Activated T-helper 1 cell treated with anti-CD3 and anti-CD28 coated beads, Interleukin-12 subunit alpha, Interleukin-12 subunit beta, Interleukin-2, Interleukin-4 antibody, amounts not matched to agents 30 ng/mL and 10 ng/mL and 1 ng/mL, durations not matched to agents 14 hours and 24 hours and 36 hours (primary cell): ENCODE measurements at regions not wholly inside any gene's neighbourhood (a gene's known extent, or its start where the extent isn't known, plus 50 kb on each side); places are given as distances from the start of the nearest gene placed in this dataset.
"Not testable (repeated sequence)": the region's sequence is repeated elsewhere in the genome, so short reads cannot be mapped to it uniquely, and the experiment has no call there.

Source experiments
- DNase-seq: peaks from one replicate; pipeline ENCODE4 v3.0.0; 2021; ENCODE audit warnings: low spot score
- H3K27ac Mint-ChIP-seq: one replicate; pipeline ENCODE4 v1.8.0; 2021; ENCODE audit warnings: mild to moderate bottlenecking, mixed read lengths
- H3K27me3 Mint-ChIP-seq: one replicate; pipeline ENCODE4 v1.8.0; 2022; ENCODE audit warnings: mild to moderate bottlenecking, moderate library complexity, mixed read lengths; ENCODE audit not compliant: insufficient read depth
- H3K36me3 Mint-ChIP-seq: one replicate; pipeline ENCODE4 v1.8.0; 2021; ENCODE audit warnings: low read depth, mixed read lengths
- H3K4me1 Mint-ChIP-seq: one replicate; pipeline ENCODE4 v1.8.0; 2021; ENCODE audit warnings: low read depth, mixed read lengths
- H3K4me3 Mint-ChIP-seq: one replicate; pipeline ENCODE4 v1.8.0; 2021; ENCODE audit warnings: mild to moderate bottlenecking, moderate library complexity, mixed read lengths
- H3K9me3 Mint-ChIP-seq: one replicate; pipeline ENCODE4 v1.8.0; 2021; ENCODE audit warnings: mixed read lengths
- intact Hi-C: fragments of 100-400 bp; cut with micrococcal nuclease; formaldehyde crosslinking; loops from one replicate; pipeline ENCODE4 v1.15.1; 2024

DNA sequence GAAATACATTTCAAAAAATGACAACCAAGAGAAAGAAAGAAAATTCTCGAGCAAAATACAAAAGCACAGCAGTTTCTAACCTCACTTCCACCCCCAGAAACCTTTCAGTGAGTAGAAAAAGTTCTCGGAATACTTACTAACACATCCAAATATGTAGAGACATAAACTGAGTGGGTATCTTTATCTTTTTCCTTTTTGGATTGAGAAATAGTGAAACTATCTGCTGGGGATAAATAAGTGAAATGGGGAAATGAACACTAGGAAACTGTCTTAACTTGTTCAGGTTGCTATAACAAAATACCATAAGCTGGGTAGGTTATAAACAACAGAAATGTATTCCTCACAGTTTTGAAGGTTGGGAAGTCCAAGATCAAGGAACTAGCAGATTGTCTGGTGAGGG lies 72.0 kb downstream of the VCAM1 start:
- no peak overlapping the region for H3K27ac Mint-ChIP-seq
- H3K9me3 Mint-ChIP-seq, result no peaks in the 10 kb centered on the region
- H3K27me3 Mint-ChIP-seq, result peaks cover 16% of the 10 kb centered on the region
- no peak overlapping the region for H3K4me3 Mint-ChIP-seq
- no peaks in the 10 kb centered on the region for H3K4me1 Mint-ChIP-seq
- intact Hi-C loops, result no loop called here
- H3K36me3 Mint-ChIP-seq, result no peaks in the 10 kb centered on the region
- DNase-seq, result no peak

DNA sequence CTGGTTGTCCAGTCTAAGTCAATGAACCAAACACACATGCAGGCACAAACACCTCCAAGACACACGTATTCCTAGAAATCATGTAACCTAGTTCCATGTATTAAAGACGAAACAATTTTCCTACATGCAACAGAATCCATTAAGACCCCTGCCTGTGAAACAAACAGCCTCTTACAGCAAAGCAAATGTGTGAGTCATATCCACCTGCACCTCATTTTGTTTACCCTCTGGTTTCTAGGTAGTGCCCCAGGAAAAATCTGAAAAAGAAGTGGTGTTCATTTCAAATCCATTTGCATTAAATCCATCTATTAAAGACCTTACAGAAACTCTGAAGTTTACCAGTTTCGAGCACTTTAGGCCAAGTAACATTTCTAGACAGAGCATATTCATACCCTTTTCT lies 74.1 kb downstream of the VCAM1 start:
- Mint-ChIP-seq H3K27me3 (peaks cover 12% of the 10 kb centered on the region), H3K36me3 (no peaks in the 10 kb centered on the region), H3K4me3 (no peak overlapping the region), H3K4me1 (no peaks in the 10 kb centered on the region), H3K27ac (no peak overlapping the region), H3K9me3 (no peaks in the 10 kb centered on the region)
- no peak for DNase-seq
- intact Hi-C loops, result no loop called here

DNA sequence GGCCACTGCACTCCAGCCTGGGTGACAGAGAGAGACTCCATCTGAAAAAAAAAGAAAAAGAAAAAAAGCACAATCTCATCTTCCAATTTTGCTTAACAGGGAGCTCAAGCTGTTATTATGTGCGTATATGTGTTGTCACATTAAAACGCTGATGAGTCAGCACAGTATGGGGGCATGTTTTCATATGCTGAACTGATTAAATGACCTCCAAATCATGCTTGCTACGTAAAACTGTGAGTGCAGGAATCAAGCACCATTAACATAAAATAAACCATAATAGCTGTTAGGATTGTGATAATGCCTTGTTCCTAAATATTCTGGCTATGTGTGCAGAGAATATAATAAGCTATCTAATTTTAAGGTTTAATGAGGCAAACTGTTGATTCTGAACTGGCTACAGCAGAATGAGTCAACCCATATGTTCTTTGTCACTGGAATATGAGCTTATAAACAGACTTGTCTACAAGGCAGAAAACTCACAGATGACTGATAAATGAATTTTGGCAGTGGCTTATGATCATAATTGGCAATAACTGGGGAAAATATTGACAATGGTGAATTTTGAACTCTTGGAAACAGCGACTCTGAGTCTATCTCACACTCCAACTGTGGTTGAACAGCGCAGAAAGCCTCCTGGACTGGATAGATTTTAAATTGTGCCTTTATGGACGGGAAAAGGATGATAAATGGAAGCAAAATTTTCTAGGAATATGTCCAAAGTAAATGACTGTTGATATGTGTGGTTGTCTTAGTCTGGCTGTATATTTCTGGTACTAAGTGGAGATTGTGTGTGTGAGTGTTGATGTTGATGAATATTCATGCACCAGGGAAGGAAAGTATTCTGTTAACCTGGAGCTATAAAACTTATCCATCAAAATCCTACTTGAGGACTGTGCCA lies 75.5 kb downstream of the VCAM1 start:
- Mint-ChIP-seq H3K27me3 (peaks cover 10% of the 10 kb centered on the region), H3K36me3 (no peaks in the 10 kb centered on the region), H3K4me3 (no peak overlapping the region), H3K4me1 (no peaks in the 10 kb centered on the region), H3K9me3 (no peaks in the 10 kb centered on the region), H3K27ac (no peak overlapping the region)
- DNase-seq, result no peak
- intact Hi-C loops, result no loop called here

DNA sequence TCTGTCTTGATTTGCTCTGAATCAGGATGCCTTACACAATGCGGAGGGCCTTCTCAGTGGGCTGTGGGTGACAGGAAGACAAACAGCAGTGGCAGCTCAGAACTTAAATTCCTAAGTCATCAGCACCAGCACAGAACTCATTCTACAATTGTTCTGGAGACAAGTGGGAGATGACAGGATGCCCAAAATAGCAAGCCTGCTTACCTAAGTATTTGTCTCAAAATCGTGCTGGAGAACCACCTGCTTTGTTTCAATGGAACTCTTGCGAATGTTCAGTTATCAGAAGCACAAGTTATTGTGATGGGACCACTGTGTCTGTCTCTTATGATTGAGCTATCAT lies 76.1 kb downstream of the VCAM1 start:
- Mint-ChIP-seq H3K9me3 (no peaks in the 10 kb centered on the region), H3K4me1 (no peaks in the 10 kb centered on the region), H3K27me3 (peaks cover 10% of the 10 kb centered on the region), H3K4me3 (no peak overlapping the region), H3K27ac (no peak overlapping the region), H3K36me3 (no peaks in the 10 kb centered on the region)
- intact Hi-C loops, result no loop called here
- no peak for DNase-seq

DNA sequence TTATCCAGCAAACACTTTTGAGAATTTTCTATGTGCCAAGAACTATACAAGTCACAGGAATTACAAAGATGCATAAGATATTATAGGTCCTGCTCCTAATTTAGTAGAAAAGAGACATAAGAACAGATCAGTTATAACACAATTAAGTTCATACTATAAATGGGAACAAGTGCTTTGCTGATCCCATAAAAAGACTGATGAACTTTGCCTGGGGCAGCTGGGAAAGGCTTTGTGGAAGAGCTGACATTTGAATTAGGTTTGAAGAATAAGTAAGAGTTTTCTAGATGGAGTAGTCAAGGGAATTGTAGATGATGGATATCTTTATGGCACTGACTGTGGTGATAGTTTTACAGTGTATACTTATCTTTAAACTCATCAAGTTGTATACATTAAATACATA lies 76.5 kb downstream of the VCAM1 start:
- no peaks in the 10 kb centered on the region for H3K9me3 Mint-ChIP-seq
- intact Hi-C loops, result no loop called here
- no peak overlapping the region for H3K27ac Mint-ChIP-seq
- no peaks in the 10 kb centered on the region for H3K36me3 Mint-ChIP-seq
- H3K4me3 Mint-ChIP-seq, result no peak overlapping the region
- H3K27me3 Mint-ChIP-seq, result peaks cover 10% of the 10 kb centered on the region
- no peaks in the 10 kb centered on the region for H3K4me1 Mint-ChIP-seq
- DNase-seq, result no peak

DNA sequence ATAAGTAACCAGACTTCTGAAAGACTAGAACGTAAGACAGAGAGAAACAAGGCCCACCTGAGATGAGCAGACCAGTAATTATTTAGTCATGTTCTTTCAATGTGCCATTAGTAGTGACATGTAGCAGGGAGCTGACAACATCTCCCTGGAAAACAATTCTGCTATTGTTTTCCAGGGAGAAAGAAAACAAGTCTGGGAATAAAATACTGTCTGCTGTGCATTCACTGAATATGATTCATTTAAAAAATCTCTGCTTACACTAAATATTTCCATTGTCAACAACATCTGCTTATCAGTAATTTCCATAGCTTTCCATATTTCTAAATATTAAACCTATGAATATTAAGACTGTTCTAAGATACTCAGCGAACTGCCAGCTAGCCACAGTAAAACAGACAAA lies 80.0 kb downstream of the VCAM1 start:
- DNase-seq, result no peak
- intact Hi-C loops, result no loop called here
- no peaks in the 10 kb centered on the region for H3K4me1 Mint-ChIP-seq
- H3K27ac Mint-ChIP-seq, result no peak overlapping the region
- no peak overlapping the region for H3K4me3 Mint-ChIP-seq
- H3K9me3 Mint-ChIP-seq, result no peaks in the 10 kb centered on the region
- peaks cover 5% of the 10 kb centered on the region for H3K27me3 Mint-ChIP-seq
- no peaks in the 10 kb centered on the region for H3K36me3 Mint-ChIP-seq

DNA sequence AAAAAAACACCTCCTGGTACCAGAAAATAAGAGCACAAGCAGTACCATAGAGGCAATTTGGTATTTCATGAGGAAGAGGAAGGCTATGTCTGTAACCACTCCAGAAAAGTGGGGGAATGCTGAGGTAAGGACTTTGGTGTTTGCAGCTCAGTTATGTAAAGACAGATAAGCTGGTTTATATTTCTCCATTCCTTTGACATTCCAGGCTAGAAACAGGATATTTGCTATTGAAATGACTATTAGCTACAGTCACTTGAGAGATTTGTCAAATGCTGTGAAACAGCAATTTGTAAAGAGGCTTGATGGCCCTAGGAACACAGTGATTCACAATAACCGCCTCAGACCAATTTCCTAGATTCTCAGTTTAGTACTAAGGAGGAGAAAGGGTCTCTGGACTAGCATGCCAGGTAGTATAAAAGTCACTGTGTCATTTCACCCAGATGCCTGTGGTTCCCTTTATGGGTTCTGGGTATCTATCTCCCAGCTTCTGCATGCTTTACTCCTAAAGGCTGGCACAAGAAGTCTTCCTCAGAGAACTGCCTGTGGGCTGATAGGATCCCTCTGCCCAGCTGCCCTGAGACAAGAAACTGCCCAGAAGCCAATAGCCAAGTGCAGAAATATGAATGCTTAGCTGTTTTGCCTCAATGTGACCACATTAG lies 80.5 kb downstream of the VCAM1 start:
- H3K4me1 Mint-ChIP-seq, result no peaks in the 10 kb centered on the region
- DNase-seq, result no peak
- no peaks in the 10 kb centered on the region for H3K36me3 Mint-ChIP-seq
- no peak overlapping the region for H3K4me3 Mint-ChIP-seq
- peaks cover 4% of the 10 kb centered on the region for H3K27me3 Mint-ChIP-seq
- no peaks in the 10 kb centered on the region for H3K9me3 Mint-ChIP-seq
- no peak overlapping the region for H3K27ac Mint-ChIP-seq
- intact Hi-C loops, result no loop called here

DNA sequence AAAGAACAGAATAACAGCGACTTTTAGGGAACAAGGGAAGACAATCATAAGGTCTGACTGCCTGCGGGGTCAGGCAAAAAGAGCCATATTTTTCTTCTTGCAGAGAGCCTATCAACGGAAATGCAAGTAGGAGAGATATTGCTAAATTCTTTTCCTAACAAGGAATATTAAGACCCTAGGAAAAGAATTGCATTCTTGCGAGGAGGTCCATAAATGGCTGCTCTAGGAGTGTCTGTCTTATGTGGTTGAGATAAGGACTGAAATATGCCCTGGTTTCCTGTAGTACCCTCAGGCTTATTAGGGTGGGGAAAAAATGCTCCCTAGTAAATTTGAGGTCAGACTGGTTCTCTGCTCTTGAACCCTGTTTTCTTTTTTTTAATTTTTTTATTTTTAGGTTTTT lies 81.7 kb downstream of the VCAM1 start:
- DNase-seq, intact Hi-C loops, H3K27ac Mint-ChIP-seq, H3K4me1 Mint-ChIP-seq, H3K9me3 Mint-ChIP-seq, H3K27me3 Mint-ChIP-seq, H3K4me3 Mint-ChIP-seq, H3K36me3 Mint-ChIP-seq: not testable (repeated sequence)

DNA sequence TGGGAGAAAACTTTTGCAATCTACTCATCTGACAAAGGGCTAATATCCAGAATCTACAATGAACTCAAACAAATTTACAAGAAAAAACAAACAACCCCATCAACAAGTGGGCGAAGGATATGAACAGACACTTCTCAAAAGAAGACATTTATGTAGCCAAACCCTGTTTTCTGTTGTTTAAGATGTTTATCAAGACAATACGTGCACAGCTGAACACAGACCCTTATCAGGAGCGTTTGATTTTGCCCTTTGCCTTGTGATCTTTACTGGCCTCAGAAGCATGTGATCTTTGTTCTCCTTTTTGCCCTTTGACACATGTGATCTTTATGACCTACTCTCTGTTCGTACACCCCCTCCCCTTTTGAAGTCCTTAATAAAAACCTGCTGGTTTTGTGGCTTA lies 83.7 kb downstream of the VCAM1 start:
- H3K36me3 Mint-ChIP-seq, result not testable (repeated sequence)

DNA sequence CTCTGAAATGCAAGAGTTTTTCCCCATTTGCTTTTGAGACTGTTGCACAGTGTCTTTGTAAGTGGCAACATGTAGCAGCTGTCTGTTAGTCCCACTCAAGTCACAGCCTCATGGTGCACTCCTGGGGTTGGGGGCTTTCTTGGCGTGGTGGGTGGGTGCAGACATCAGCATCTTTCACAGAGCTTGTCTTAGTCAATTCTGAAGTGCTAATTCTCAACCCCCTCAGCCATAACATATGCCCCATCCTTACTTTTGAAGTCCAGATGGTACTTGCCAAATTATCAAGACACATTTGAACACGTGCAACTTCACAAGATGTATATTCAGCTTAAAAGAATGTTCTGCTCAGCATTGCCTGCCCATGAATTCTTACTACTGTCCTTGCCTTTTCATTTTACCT lies 87.1 kb downstream of the VCAM1 start:
- DNase-seq, result no peak
- Mint-ChIP-seq H3K27ac (no peak overlapping the region), H3K4me1 (peaks cover 5% of the 10 kb centered on the region), H3K9me3 (no peaks in the 10 kb centered on the region), H3K36me3 (no peaks in the 10 kb centered on the region), H3K4me3 (no peak overlapping the region), H3K27me3 (peaks cover 8% of the 10 kb centered on the region)
- intact Hi-C loops, result no loop called here

More for the DNA sequence above, 83.7 kb downstream of the VCAM1 start:
- H3K27me3 Mint-ChIP-seq, intact Hi-C loops, H3K4me3 Mint-ChIP-seq, DNase-seq, H3K9me3 Mint-ChIP-seq, H3K27ac Mint-ChIP-seq, H3K4me1 Mint-ChIP-seq: not testable (repeated sequence)

DNA sequence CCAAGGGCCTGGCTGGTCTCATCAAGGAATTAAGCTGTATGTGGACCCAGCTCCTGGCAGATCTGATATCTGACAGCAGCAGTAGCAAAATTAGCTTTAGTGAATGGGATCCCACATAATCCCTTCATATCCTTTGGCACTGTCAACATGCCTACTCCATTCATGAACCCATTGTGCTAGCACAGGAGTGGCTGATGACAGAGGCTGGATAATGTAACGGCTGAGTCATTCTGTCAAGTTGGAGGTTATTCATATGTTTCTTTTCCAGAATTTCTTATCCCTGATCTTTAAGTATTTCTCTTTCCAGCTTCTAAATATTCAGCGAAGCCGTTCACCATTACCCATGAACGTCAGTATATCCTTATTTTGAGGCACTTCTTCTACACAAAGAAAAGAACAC lies 84.3 kb downstream of the EXTL2 start:
- Mint-ChIP-seq H3K4me3 (no peak overlapping the region), H3K27me3 (peaks cover 18% of the 10 kb centered on the region), H3K27ac (no peak overlapping the region), H3K36me3 (no peaks in the 10 kb centered on the region), H3K9me3 (no peaks in the 10 kb centered on the region), H3K4me1 (peaks cover 13% of the 10 kb centered on the region)
- no peak for DNase-seq
- intact Hi-C loops, result no loop called here

DNA sequence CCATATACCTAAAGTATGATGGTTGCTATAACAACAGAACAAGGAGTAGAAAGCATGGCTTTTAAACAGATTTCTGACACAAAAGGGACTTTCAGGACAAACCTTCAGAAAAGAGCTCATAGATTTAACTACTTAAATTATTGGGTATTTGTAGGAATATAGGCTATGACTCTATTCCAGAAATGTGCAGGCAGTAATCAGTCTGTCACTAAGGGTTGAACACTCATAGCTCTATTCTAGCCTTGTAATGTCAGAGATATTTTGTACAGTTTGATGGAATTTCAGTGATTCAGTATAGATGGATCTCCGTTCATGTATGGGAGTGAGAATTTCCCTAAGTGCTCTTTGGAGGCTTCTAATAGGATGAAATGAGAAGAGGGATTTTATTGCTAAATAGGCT lies 82.8 kb downstream of the EXTL2 start:
- Mint-ChIP-seq H3K36me3 (no peaks in the 10 kb centered on the region), H3K9me3 (no peaks in the 10 kb centered on the region), H3K27ac (no peak overlapping the region), H3K4me1 (peaks cover 15% of the 10 kb centered on the region), H3K4me3 (no peak overlapping the region), H3K27me3 (peaks cover 21% of the 10 kb centered on the region)
- intact Hi-C loops, result no loop called here
- DNase-seq, result no peak

DNA sequence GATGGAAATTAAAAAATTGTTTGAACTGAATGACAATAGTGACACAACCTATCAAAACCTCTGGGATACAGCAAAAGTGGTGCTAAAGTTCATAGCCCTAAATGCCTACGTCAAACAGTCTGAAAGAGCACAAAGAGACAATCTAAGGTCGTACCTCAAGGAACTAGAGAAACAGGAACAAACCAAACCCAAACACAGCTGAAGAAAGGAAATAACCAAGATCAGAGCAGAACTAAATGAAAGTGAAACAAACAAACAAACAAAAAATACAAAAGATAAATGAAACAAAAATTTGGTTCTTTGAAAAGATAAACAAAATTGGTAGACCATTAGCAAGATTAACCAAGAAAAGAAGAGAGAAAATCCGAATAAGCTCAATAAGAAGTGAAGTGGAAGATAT lies 79.7 kb downstream of the EXTL2 start:
- Mint-ChIP-seq H3K4me1 (peaks cover 10% of the 10 kb centered on the region), H3K27ac (peak overlapping the region; percentile 2), H3K27me3 (peaks cover 17% of the 10 kb centered on the region), H3K4me3 (peak overlapping the region; percentile 15)
- H3K9me3 Mint-ChIP-seq, intact Hi-C loops, H3K36me3 Mint-ChIP-seq, DNase-seq: not testable (repeated sequence)
